T-helper 9 cell (primary cell): ENCODE measurements at regions not wholly inside any gene's neighbourhood (a gene's known extent, or its start where the extent isn't known, plus 50 kb on each side); places are given as distances from the start of the nearest gene placed in this dataset.

ENCODE experiments used
- DNase-seq: peaks from one replicate; pipeline ENCODE4 v3.0.0-alpha.2; 2020

DNA sequence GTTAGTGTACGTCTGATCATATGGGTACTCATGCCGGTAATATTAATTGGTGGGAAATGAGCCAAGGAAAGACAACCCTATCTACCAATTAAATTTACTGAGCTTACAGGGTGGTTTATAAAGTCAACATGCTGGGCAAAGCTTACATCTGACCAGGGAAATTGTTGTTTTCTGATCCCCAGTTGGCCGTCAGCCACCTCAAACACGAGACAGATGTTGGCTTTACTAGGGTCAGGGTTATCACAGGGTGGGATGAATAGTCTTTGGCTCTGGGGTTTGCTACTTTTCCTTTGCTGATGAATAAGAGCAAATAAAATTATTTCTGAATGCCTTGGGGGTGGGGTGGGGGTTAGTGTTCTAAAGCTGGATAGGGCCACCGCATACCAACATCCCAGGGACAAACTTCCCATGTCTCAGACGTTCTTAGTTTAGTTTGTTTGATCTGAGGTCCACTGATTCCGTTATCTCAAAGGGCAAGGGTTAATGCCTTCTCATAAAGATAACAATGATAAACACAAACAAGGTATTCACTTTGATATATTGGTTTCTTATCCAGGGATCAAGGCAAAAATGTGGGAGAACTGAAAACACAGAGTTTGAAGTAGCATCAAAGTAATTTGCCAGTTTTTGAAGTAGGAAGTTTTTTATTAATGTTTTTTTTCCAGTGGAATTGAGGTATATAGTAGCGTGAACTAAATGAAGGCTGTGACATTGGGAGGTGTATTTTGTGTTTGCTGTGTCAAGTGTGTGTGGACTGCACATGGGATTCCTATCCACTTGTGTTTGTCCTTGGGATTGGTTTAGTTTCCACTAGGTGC lies 109.1 kb upstream of the RPS23 start:
- no peak for DNase-seq

DNA sequence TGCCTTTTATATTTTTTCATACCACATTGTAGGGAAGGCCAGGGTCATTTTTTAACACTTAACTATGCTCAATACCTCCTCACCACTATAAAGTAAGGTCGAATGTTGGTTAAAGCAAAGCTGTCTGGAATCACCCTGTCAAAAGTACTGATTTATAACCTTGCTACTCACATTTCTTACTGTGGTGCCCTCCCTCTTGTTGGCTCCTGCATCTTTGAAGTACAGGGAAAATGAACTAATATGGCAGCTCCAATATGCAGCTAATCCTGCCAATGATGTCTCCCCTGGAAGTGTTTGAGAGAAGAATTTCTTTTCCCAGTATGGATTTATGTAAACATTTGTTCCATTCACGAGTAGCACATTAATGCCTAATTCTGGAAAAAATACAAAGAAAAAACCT lies 108.4 kb upstream of the RPS23 start:
- no peak for DNase-seq

DNA sequence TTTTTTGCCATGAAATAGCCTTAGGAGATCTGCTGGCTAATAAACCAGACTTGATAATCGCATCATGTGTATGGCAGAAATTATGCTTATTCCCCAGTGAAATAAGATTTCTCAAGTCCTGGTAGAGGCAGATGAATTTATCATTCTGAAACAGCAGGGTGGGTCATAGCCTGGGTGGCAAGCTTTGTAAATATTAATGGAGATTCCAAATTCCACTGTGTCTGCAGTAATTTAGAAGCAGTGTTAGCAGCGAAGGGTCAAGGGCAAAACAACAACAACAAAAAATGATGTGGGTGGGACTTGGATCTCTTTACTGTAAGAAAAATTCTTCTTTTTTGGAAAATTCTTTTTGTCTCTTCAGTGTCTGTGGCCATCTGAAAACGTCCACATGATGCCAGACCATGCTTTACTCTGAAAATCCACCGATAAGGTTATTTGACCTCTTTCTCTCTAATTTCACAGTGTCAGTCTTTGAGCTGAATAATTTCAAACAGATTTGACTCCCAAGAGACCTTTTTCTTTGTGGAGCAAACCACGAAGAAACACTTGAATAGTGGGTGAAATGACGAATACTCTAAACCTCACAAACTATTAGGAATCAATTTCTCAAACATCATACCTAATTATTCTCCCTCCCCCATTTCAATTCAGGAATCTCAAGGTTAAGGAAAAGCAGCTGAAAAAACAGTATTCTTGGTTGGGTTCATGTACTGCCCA lies 106.0 kb upstream of the RPS23 start:
- DNase-seq: no peak

DNA sequence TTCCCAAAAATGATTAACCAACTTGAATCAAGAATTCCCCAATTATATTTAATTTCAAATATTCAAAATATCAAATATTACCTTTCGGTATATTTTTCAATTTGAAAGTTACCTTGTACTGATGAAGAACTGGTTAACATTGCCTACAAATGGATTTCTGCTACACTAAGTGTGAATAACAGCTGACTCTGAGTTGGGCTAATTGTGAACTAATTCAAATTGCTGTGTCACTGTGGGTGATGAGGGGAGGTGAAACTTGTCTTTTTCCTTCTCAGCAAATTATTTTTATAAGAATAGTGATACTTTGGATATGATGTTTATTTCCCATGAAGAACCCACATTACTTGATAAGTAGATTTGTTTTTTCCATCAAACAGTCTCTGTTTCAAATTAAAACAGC lies 103.4 kb upstream of the RPS23 start:
- DNase-seq: no peak

DNA sequence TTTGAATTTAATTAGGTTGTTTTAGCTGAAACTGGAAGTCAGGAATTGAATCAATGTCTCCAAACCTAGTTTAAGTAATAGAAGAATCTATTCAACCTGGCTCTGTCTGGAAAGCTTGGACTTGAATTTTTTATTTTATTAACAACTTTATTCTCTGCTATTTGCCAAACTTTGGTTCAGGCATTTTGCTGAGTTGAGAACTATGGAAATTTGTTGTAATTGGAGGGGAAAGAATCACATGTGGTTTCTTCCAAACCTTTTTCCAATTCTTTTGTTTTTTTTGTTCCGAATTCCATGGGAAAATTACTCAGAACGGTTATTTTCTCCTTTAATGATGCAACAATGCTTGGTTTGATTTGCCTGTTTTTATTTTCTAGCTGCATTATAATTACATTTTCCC lies 98.2 kb upstream of the RPS23 start:
- no peak for DNase-seq

DNA sequence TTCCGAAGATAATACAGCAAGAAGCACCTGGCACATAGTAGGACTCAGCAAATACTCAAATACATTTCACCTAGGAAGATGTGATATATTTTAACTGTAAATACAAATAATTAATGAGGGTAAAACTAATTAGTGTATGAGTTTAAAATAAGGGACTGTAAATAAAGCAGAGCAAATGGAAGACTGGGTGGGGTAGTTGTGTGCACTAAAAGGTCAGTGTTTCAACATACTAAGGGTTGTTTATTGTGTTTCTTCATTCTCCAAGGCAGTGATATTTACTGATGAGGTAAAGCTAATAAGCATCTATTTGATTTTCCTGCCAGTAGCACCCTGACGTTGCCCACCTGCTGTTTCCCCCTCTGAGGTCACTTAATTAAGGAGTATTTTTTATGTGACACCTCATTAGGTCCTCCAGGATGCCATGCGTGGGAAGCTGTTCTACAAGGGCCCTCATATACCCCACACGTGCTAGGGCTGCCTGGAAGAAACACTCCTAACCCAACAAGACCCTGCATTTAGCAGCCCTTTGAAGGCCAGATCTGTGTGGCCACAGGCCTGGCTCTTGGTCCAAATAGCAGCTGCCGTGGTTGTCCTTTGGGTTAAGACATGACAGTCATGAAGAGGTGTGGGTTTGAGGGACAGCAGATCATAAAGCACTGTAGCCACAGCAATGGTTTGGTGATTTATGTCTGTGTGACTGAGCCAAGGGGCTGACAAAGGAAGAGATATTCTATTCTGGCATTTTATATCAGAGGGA lies 97.5 kb upstream of the RPS23 start:
- no peak for DNase-seq

DNA sequence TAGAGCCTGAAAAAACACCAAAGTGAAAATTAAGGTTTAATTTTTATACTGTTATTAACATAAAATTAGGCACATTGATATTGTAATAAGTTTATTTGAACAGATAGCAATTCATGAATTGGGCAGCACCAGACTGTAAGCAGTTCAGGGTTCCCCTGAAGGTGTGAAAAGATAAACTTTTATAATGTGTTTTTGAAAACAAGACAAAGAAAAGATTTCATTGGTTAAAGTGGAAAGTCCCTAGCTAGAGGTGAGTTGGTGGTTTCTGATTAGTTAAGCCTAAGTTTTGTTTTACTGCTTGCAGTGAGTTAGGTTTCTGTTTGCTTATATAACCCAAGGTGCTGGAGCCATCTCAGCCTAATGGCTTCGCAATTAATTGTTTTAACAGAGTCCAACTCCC lies 96.5 kb upstream of the RPS23 start:
- no peak for DNase-seq

DNA sequence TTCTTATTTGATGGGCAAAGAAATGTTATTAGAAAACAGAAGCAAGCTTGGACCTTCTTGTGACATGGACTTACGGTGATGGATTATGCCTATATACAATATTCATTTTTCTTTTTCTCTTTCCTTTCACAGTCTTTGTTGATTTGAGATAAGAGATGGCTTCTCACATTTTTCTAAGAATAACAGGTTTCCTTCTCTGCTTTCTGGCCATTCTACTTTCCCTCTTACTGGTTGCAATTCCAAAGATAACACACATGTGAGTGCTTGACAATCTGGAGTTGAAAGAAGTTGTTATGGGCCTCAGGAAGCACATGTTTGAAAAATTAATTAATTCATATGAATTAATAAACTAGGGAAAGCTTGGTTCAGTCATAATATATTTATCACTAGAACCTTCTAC lies 89.8 kb upstream of the RPS23 start:
- no peak for DNase-seq

DNA sequence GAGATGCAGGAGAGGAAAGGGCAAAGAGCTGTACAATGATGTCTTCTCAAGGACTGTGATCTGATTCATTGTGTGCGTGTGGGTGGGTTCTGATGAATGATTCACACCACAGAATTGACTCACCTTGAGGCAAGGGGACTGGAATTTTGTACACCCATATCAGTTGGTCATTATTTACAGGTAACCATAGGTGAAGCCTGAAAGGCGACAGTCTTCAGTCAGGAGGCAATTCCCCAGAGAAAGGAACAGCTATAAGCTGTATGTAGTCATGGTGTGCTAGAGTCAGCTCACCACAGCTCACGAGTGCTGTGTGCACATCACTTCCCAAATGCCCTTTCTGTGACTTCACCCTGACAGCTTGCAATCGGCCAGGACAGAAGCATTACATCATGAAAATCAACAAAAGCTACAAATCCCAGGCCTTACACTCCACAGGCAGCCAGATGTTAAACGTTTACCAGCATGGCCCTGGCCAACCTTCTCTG lies 87.6 kb upstream of the RPS23 start:
- DNase-seq: no peak

DNA sequence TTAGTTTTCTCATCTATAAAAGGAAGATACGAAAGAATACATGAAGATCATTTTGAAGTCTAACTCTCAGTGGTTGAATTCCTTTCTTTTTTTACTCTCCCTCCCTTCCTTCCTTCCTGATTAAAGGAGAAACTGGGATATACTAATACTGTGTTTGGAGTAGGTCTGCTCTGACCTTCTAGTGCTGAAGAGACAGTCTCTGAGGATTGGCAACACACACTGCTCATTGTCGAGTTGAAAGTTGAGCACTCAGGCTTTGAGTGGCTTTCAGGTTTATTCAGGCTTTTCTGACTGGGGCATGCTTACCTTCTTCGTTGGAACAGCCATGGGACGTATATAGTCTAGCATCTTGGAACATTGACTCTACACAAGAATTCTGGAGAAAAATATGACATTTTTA lies 86.9 kb upstream of the RPS23 start:
- DNase-seq: no peak

DNA sequence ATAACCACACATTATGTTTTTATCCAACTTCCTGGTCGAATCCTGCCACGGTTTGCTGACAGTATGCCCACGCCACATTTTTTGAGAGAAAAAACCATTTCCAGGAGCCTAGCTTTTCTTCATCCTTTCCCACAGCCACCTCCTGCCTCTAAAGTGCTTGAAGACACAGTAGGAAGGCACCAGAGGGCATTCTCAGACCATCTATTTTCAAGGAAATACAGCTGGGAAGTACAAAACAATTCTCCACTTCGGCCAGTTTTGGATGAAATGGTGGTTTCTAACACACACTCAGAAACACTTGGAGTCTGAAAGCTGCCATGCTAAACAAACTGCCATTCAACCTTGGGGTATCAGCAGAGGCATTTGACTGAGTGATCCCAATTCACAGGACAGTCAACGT lies 86.3 kb upstream of the RPS23 start:
- no peak for DNase-seq

DNA sequence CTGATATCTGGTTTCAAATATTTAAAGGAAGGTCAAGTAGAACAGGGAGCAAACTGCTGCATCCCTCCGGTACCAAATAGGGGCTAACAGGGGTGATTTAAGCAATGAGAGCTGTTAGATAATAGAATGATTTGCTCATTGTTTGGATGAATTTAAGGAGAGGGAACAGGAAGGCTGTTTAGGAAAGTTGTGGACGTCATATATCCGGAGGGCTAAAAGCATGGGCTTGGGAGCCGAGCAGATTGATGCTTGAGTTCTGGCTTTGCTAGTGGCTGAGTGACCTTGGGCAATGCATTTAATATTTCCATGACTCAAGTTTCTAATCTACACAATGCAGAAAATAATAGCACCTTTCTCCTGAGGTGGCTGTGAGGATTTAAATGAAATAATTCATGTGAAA lies 85.4 kb upstream of the RPS23 start:
- no peak for DNase-seq

DNA sequence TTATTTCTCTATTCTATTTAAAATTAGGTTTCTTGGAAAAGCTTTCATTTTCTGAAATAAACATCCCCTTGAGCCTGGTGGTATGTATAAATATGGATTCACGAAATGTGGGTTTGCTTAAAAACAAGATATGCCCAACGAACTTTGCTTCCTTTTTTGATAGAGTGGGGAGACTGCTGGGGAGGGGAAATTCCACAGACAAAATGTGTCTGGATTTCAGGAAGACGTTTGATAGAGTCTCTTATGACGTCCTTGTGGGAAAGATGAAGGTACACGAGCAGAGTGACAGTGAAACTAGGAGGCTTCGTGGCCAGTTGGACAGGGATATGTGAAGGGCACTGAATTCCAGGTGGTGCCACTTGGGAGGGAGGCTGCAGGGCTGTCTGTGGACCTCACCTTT lies 84.5 kb upstream of the RPS23 start:
- DNase-seq: no peak

DNA sequence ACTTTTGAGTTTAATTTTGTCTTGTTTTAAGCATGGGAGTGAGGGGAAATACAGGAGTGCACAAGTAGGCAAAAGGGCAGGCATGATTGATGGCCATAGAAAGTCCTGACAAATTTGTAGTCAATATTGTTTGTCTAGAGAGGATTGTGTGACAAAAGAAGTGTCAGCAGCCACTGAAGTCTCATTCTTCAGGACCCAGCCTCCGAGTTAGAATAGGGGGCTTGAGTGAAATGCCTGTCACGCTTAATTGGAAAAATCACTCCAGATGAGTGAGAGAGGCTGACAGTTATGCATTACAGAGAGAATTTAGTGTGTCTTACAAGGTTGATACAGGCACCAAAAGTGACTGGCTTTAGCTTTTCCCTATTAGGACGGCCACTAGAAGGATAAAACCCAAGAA lies 81.9 kb upstream of the RPS23 start:
- DNase-seq: no peak

DNA sequence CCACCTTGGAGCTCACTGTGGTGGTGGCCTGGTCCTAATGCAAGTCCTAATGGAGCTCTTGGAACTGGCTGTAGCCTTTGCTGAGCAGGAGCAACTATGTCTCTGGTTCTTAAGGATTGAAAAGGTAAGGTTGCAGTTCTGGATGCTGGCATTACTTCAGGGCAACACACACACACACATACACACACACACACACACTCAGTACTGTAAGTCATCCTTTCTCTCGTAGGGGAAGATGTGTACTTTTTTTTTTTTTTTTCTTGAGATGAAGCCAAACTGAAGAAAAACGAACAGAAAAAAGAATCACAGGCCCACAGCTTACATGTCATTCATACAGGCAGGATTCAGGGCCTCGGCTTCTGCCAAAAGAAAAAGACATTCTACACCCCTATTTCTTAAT lies 81.1 kb upstream of the RPS23 start:
- no peak for DNase-seq

DNA sequence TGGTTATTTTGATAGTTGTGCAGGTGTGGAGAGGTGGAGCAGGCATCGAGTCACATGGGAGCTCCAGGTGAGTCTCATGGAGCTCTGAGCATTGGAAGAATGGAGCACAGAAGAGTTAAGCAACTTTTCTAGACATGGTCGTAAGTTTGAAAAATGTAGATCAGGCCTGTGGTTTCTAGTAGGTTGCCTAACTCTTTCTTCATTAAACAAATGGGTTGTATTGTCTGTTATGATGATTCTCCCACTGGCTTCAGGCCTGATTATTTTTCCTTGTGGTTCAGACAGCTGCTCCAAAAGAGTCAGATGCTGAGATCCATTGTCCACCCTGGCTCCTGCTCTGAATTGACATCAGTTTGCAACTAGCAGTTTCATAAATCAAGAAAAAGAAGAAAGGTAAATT lies 80.3 kb upstream of the RPS23 start:
- DNase-seq: no peak

DNA sequence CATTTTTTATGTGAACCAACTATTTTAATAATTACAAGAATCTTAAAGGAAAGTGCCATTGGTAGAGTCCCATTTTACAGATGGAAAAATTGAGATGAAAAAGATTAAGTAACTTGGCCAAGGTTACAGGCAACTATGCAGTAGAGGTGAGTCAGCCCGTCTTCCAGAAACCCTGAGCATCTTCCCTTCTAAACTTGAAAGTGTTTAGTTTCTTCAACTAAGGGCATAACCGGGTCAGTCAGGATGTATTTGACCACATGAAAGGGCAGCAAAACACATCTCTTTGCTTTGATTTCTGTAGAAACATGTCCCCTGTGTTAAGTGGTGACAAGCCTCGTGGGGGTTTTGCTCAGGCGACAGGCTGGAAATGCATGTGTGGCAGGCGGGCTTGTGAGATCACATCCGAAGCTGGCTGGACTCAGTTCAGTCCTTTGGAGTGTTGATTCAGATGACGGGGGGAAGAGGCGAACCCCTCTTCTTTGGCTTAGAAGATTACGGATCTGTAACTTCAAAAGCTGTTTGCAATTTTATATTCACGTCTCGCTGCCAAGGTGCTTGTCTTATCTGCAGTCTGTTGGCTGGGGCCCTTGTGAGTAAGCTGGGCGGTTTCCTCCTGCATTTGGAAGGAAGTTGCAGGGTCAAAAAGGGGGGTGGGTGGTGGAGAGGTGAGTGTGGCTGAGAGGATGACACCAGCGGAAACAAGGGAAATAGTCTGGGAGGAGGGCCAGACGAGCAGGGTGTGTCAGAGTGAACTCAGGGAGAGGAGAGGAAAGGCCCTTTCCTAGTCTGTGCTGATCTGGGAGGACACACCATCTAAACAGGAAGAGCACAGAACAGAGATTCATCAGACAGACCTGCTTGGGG lies 78.9 kb upstream of the RPS23 start:
- peak; percentile 62 for DNase-seq

DNA sequence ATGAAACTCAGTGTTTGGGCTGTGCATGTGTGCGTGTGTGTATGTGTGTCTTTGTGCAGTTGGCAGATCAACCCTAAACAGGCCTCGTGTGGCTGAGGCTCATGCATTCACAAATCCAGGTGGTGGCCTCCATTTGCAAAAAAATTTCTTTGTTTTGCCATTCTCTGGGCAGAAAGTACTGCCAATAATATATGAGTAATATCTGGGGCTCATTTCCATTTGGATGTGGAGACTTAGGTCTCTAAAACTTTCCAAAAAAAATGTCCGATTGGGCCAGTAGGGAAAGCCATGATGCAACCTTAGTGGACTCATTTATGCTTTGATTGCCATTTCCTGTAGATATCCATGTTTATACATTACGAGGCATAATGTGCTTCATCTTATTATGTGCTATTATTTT lies 77.9 kb upstream of the RPS23 start:
- DNase-seq: no peak

DNA sequence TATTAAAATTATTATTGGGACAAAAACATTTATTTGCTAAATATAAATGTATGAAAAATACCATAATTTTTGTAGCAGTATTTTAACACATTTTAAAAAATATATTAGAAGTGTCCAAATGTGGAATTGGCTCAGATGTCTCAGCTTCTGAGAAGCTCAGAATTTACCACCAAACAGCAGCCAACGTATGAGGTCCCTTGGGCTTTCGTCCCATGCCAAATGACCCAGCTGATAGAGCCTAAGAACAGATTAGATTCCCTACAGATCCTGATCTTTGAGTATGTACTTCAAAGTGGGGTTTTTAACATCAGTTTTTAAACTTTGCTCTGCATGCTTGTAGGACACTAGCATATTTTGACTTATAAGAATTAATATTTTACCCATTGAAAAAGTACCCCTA lies 77.3 kb upstream of the RPS23 start:
- DNase-seq: no peak

DNA sequence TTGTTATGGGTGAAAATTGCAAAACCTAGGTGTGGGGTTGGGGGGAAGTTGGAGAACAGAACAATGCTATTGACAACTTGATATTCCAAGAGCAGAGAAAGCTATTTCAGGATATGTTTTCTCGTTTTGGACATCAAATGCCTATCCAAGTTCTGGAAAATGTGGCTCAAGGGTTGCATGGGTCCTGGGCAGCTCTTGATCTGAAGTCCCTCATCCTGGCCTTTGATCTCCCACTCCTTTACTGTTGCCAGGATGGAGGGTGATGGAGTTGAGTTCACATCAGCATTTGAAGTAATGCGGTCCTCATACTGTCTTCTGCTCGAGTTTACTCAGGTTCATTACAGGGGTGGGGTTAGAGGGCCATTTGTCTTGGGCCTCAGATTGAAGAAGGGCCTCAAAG lies 76.9 kb upstream of the RPS23 start:
- DNase-seq: no peak

DNA sequence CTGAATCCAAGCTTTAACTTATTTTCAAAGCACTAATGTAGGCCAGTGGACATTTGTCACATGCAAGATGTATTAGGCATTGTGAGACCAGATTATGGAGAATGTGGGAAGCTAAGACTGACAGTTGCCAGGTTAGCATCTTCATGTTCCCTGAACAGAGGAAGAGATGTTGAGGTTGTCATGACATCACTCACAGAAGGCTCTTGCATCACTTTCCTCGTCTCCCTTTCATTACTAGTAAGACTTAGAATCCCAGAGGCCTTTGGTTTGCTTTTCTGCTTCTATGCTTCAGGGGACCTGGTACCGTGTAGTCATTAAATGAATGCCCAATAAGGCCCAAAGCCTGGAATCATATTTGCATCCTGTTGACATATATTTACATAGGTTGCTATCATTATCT lies 76.4 kb upstream of the RPS23 start:
- no peak for DNase-seq

DNA sequence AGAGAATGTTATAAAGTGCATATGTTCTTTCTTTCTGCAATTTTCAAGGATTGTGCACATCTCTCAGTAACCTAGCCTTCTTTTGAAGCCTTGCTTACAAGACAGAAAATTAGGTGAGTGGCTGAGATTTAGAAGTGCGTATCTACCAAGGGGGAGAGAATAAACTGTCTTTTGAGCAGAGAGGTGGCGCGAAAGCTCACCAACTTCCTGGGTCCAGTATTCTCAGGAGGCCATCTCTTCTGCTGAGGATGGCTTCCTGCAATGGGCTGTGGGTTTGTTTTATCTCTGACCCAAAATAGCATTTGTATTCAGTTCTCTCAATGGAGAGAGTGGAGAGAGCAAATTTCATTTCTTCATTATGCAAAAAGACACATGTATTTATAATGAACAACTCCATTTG lies 75.4 kb upstream of the RPS23 start:
- DNase-seq: no peak
